ENCODE measurements at regions not wholly inside any gene's neighbourhood (a gene's known extent, or its start where the extent isn't known, plus 50 kb on each side); places are given as distances from the start of the nearest gene placed in this dataset.
"Not testable (repeated sequence)": the region's sequence is repeated elsewhere in the genome, so short reads cannot be mapped to it uniquely, and the experiment has no call there.

DNA sequence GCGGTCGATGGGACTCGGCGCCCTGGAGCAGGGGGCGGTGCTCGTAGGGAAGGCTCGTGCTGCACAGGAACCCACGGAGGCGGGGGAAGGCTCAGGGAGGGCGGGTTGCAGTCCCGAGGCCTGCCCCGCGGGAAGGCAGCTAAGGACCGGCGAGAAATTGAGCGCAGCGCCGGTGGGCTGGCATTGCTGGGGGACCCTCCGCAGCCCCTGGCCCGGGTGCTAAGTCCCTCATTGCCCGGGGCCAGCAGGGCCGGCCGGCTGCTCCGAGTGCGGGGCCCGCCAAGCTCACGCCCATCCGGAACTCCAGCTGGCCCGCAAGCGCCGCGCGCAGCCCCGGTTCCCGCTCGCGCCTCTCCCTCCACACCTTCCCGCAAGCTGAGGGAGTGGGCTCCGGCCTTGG, 576.8 kb upstream of the LINC00305 start:
- H3K4me1 ChIP-seq (ENCODE audit: control insufficient read depth, insufficient read depth, low read length); H3K4me3 ChIP-seq (ENCODE audit: low read length); H3K27ac ChIP-seq (ENCODE audit: low read length); DNase-seq; H3K9me3 ChIP-seq (replicated peaks; ENCODE audit: control insufficient read depth, low read depth, low read length); H3K36me3 ChIP-seq (ENCODE audit: control insufficient read depth, insufficient read depth, low read length); H3K27me3 ChIP-seq (ENCODE audit: control insufficient read depth, insufficient read depth, low read length): not testable (repeated sequence)
- WGBS (ENCODE audit: insufficient coverage), result 95% methylated on average over 26 of the region's 39 CpGs

DNA sequence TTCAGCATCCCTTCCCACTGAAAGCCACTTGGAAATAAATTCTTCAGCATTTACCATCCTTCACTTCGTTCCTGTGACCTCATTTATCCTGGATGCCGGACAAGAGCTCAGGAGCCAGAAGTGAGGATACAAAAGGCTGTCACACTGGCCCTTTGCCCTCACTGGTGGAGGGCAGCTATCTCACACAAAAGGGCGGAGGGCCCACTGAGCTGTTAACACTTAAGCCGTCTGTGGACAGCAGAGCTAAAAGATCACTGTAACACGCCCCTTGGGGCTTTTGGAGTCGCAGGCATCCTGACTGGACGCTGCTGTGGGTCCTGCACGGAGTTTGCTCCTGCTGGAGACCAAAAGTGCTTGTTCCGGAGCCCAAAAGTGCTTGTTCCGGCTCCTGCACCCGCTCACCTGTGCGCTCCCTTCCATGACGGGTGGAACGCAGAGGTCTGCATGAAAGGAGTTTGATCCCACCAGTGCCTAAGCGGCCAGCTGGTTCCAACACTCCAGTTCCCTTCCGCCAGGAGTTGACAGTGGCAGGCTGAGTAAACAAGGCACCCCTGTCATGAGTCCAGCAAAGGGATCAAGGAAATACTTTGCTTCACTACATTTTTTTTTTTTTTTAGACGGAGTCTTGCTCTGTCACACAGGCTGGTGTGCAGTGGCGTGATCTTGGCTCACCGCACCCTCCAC, 572.0 kb upstream of the LINC00305 start:
- WGBS (ENCODE audit: insufficient coverage), result 75% methylated on average over 16 of the region's 19 CpGs
- no peak overlapping the region for H3K4me3 ChIP-seq (ENCODE audit: low read length)
- H3K27me3 ChIP-seq (ENCODE audit: control insufficient read depth, insufficient read depth, low read length), result no peaks in the 10 kb centered on the region
- H3K9me3 ChIP-seq (replicated peaks; ENCODE audit: control insufficient read depth, low read depth, low read length), result no peaks in the 10 kb centered on the region
- no peaks in the 10 kb centered on the region for H3K4me1 ChIP-seq (ENCODE audit: control insufficient read depth, insufficient read depth, low read length)
- DNase-seq, result no peak
- no peak overlapping the region for H3K27ac ChIP-seq (ENCODE audit: low read length)
- no peaks in the 10 kb centered on the region for H3K36me3 ChIP-seq (ENCODE audit: control insufficient read depth, insufficient read depth, low read length)

DNA sequence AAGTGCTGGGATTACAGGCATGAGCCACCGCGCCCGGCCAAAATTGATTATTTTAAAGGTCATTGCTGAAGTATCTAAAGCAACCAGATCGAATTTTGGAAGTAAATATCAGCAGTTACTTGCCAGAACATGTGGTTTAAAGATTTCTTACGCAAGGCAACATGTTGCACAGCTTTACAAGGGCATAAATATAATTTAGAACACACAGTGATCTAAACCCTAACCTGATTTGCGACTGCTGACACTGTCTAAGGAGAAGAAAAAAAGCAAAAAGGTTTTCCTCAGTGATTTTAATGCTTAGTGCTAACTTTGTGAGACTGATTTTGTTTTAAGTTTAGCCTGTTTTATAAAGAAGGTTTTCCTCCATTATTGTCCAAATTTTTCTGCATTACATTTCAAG, 569.9 kb upstream of the LINC00305 start:
- no CpG with 5 or more reads among the region's 6 CpGs for WGBS (ENCODE audit: insufficient coverage)
- H3K4me1 ChIP-seq (ENCODE audit: control insufficient read depth, insufficient read depth, low read length), result no peaks in the 10 kb centered on the region
- H3K4me3 ChIP-seq (ENCODE audit: low read length), result no peak overlapping the region
- no peaks in the 10 kb centered on the region for H3K27me3 ChIP-seq (ENCODE audit: control insufficient read depth, insufficient read depth, low read length)
- peak; percentile 31 for DNase-seq
- H3K27ac ChIP-seq (ENCODE audit: low read length), result no peak overlapping the region
- H3K9me3 ChIP-seq (replicated peaks; ENCODE audit: control insufficient read depth, low read depth, low read length), result no peaks in the 10 kb centered on the region
- H3K36me3 ChIP-seq (ENCODE audit: control insufficient read depth, insufficient read depth, low read length), result no peaks in the 10 kb centered on the region

DNA sequence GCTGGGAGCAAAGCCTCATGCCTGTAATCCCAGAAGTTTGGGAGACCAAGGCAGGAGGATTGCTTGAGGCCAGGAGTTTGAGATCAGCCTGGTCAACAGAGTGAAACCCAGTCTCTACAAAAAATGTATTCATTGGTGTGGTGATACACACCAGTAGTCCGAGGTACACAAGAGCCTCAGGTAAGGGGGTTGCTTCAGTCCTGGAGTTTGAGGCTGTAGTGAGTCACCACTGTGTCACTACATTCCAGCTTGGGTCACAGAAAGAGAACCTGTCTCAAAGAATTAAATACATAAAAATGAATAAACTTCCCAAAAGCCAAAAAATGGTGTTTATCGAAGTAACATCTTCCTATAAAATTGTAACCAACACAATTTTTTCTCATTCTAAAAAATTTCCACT, 568.1 kb upstream of the LINC00305 start:
- no peaks in the 10 kb centered on the region for H3K27me3 ChIP-seq (ENCODE audit: control insufficient read depth, insufficient read depth, low read length)
- no peak overlapping the region for H3K27ac ChIP-seq (ENCODE audit: low read length)
- H3K4me3 ChIP-seq (ENCODE audit: low read length), result no peak overlapping the region
- no peaks in the 10 kb centered on the region for H3K36me3 ChIP-seq (ENCODE audit: control insufficient read depth, insufficient read depth, low read length)
- WGBS (ENCODE audit: insufficient coverage), result no CpG with 5 or more reads among the region's 2 CpGs
- H3K9me3 ChIP-seq (replicated peaks; ENCODE audit: control insufficient read depth, low read depth, low read length), result no peaks in the 10 kb centered on the region
- DNase-seq, result no peak
- no peaks in the 10 kb centered on the region for H3K4me1 ChIP-seq (ENCODE audit: control insufficient read depth, insufficient read depth, low read length)

DNA sequence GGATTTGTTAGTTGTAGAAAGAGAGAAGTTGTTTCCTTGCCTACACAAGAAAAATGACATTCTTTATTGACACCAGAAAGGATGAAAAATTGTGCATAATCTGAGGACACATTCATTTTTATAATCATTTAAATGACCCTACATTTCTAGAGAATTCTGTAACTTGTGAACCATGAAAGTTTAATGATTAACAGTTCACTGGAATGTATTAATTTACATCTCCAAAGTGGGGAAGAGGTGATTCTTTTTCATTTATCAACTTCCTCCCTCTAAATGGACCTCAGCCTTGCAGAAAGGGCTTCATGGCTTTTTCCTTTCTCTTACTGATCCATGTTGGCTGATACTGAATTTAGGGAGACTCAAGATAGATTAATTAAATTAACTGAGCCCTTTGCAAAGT, 565.2 kb upstream of the LINC00305 start:
- Histone ChIP-seq H3K27ac (ENCODE audit: low read length) (no peak overlapping the region), H3K27me3 (ENCODE audit: control insufficient read depth, insufficient read depth, low read length) (no peaks in the 10 kb centered on the region), H3K36me3 (ENCODE audit: control insufficient read depth, insufficient read depth, low read length) (no peaks in the 10 kb centered on the region), H3K4me3 (ENCODE audit: low read length) (no peak overlapping the region), H3K4me1 (ENCODE audit: control insufficient read depth, insufficient read depth, low read length) (no peaks in the 10 kb centered on the region), H3K9me3 (replicated peaks; ENCODE audit: control insufficient read depth, low read depth, low read length) (no peaks in the 10 kb centered on the region)
- DNase-seq, result no peak

DNA sequence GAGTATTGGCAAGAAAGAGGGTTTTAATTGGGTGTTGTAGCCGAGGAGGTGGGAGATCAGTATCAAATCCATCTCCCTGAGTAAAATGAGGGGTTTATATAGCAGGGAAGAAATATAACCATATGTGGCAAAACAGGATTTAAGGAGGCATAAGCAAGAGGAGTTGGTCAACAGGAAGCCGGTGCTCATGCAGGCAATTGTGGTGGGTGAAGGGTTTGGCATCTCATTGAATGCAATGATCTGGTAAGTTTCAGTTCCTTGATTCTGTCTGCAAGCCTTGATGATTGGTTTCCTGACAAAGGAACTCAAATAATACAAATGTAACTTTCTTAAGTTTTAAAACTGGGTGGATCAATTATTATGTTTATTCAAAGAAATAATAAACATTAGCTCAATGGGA, 564.4 kb upstream of the LINC00305 start:
- no peak overlapping the region for H3K27ac ChIP-seq (ENCODE audit: low read length)
- H3K4me1 ChIP-seq (ENCODE audit: control insufficient read depth, insufficient read depth, low read length), result no peaks in the 10 kb centered on the region
- WGBS (ENCODE audit: insufficient coverage), result 92% methylated on average over 2 of the region's 2 CpGs
- no peak for DNase-seq
- no peaks in the 10 kb centered on the region for H3K27me3 ChIP-seq (ENCODE audit: control insufficient read depth, insufficient read depth, low read length)
- H3K9me3 ChIP-seq (replicated peaks; ENCODE audit: control insufficient read depth, low read depth, low read length), result no peaks in the 10 kb centered on the region
- no peaks in the 10 kb centered on the region for H3K36me3 ChIP-seq (ENCODE audit: control insufficient read depth, insufficient read depth, low read length)
- no peak overlapping the region for H3K4me3 ChIP-seq (ENCODE audit: low read length)

DNA sequence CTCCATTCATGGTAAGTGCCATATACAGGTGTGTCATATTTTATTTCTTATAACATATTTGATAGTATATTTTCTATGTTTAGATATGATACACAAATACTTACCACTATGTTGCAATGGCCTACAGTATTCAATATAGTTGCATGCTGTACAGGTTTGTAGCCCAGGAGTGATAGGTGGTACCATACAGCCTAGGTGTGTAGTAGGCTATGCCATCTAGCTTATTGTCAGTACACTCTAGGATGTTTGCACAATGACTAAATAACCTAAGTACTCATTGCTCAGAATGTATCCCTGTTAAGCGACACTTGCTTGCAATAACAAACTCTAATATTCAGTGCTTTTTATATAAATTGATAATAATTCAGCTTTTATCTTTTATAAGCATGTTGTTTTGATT, 563.1 kb upstream of the LINC00305 start:
- Histone ChIP-seq H3K9me3 (replicated peaks; ENCODE audit: control insufficient read depth, low read depth, low read length) (no peaks in the 10 kb centered on the region), H3K4me3 (ENCODE audit: low read length) (no peak overlapping the region), H3K27me3 (ENCODE audit: control insufficient read depth, insufficient read depth, low read length) (no peaks in the 10 kb centered on the region), H3K27ac (ENCODE audit: low read length) (no peak overlapping the region), H3K36me3 (ENCODE audit: control insufficient read depth, insufficient read depth, low read length) (no peaks in the 10 kb centered on the region), H3K4me1 (ENCODE audit: control insufficient read depth, insufficient read depth, low read length) (no peaks in the 10 kb centered on the region)
- WGBS (ENCODE audit: insufficient coverage), result no CpG with 5 or more reads among the region's 1 CpG
- no peak for DNase-seq

DNA sequence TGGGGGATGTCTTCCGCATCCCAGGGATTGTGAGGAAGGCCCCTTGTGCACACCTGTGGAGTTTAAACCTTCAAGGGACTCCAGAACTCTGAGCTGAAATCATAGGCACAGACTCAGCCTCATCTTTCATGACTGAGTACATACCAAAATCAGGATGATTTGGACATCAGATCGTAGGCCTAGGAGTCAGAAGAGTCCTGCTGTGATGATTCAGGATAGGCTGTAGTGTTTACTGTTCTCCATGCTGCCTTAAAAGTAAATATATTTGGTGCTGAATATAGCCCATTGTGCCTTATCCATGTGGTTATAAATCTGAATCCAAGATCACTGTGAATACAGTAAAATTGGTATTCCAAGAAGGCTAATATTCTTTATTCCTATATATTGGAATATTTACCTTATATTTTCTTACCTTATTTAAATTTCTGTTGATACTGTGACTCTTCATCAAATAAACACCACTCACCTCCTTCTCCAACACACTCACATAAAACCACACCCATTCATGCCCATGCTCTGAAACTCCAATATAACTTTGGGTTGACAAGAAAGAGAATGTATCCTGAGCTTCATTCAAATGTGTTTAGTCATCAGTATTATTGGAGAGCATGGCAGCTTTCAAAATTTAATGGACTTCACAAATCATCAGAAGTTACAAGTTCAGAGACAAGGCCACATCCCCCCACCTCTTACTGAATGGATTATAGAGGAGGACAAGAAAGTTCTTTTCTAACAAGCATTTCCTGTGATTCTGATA, 561.4 kb upstream of the LINC00305 start:
- Histone ChIP-seq H3K36me3 (ENCODE audit: control insufficient read depth, insufficient read depth, low read length) (no peaks in the 10 kb centered on the region), H3K27me3 (ENCODE audit: control insufficient read depth, insufficient read depth, low read length) (no peaks in the 10 kb centered on the region), H3K9me3 (replicated peaks; ENCODE audit: control insufficient read depth, low read depth, low read length) (no peaks in the 10 kb centered on the region), H3K27ac (ENCODE audit: low read length) (no peak overlapping the region), H3K4me1 (ENCODE audit: control insufficient read depth, insufficient read depth, low read length) (no peaks in the 10 kb centered on the region), H3K4me3 (ENCODE audit: low read length) (no peak overlapping the region)
- 67% methylated on average over 1 of the region's 2 CpGs for WGBS (ENCODE audit: insufficient coverage)
- DNase-seq, result no peak

DNA sequence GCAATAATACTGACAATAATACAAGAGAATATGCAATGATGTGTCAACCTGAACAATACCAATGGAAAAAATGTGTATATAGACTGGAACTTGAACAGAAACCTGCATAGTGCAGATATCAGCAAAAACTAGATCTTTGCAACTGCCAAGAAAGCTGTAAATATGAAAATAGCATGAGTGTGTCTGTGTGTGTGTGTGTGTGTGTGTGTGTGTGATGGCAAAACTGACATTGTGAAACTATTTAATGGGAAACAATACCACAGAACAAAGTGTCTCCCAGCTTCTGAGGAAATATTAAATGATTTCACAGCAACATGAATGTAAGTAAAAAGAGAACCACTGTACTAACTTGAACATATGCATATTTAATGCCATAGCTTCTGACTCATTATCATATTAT, 558.2 kb upstream of the LINC00305 start:
- Histone ChIP-seq H3K9me3 (replicated peaks; ENCODE audit: control insufficient read depth, low read depth, low read length) (no peaks in the 10 kb centered on the region), H3K27ac (ENCODE audit: low read length) (no peak overlapping the region), H3K27me3 (ENCODE audit: control insufficient read depth, insufficient read depth, low read length) (no peaks in the 10 kb centered on the region), H3K36me3 (ENCODE audit: control insufficient read depth, insufficient read depth, low read length) (no peaks in the 10 kb centered on the region), H3K4me3 (ENCODE audit: low read length) (no peak overlapping the region), H3K4me1 (ENCODE audit: control insufficient read depth, insufficient read depth, low read length) (no peaks in the 10 kb centered on the region)
- no peak for DNase-seq

DNA sequence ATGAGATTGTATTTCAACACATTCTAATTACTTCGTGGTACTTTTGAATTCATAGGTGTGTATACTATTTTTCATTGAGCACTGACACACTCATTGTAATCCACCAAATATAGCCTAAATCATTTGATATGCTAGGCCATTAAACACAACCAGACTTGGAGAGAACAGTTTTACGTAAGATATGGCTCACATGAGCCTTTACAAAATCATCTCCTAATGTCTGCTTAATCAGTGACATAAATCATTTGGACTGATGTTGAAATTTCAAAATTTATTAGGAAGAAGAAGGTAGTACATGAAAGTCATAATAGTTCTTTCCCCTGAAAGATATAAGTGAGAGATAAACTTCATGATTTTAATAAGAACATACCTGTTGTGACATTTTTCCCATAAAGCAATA, 550.2 kb upstream of the LINC00305 start:
- no CpG with 5 or more reads among the region's 2 CpGs for WGBS (ENCODE audit: insufficient coverage)
- no peak overlapping the region for H3K4me3 ChIP-seq (ENCODE audit: low read length)
- H3K36me3 ChIP-seq (ENCODE audit: control insufficient read depth, insufficient read depth, low read length), result no peaks in the 10 kb centered on the region

More for the DNA sequence above, 550.2 kb upstream of the LINC00305 start:
- no peak for DNase-seq
- Histone ChIP-seq H3K27ac (ENCODE audit: low read length) (no peak overlapping the region), H3K27me3 (ENCODE audit: control insufficient read depth, insufficient read depth, low read length) (no peaks in the 10 kb centered on the region), H3K9me3 (replicated peaks; ENCODE audit: control insufficient read depth, low read depth, low read length) (no peaks in the 10 kb centered on the region), H3K4me1 (ENCODE audit: control insufficient read depth, insufficient read depth, low read length) (no peaks in the 10 kb centered on the region)

Data from muscle of leg (tissue), 3 donors.